ENCODE measurements at regions not wholly inside any gene's neighbourhood (a gene's known extent, or its start where the extent isn't known, plus 50 kb on each side); places are given as distances from the start of the nearest gene placed in this dataset.
A peak's percentile ranks its signal among the peaks of the same experiment; 100 is the strongest.

- no peak for TF ChIP-seq CTCF (conservative IDR thresholded peaks at IDR 0.05; ENCODE audit: low read depth in 2 of 2)
Observed at GRCh38 chr6:27156874-27157458, 90.5 kb upstream of the PRSS16 start (continued).

GRCh38 chr6:27157459-27158315 is 89.8 kb upstream of the PRSS16 start:
- H3K4me1 Mint-ChIP-seq: peaks cover 26% of the 10 kb centered on the region
- Histone ChIP-seq H3K27ac (ENCODE audit: low read depth) (no peak overlapping the region), H3K9me2 (ENCODE audit: insufficient read depth) (no peaks in the 10 kb centered on the region), H3F3A (replicated peaks; ENCODE audit: low read depth) (no peaks in the 10 kb centered on the region; the same call in 1 of the 2 replicates), H3K79me2 (replicated peaks; ENCODE audit: insufficient read depth) (no peaks in the 10 kb centered on the region), H4K20me1 (replicated peaks; ENCODE audit: insufficient read depth) (no peaks in the 10 kb centered on the region), H3K4me2 (peak overlapping the region; percentile 94), H3K4me1 (ENCODE audit: insufficient read depth) (peaks cover 20% of the 10 kb centered on the region), H3K4me3 (peak overlapping the region; percentile 84), H3K27me3 (ENCODE audit: insufficient read depth) (peaks cover 12% of the 10 kb centered on the region), H3K36me3 (ENCODE audit: insufficient read depth) (no peaks in the 10 kb centered on the region), H2AFZ (peak overlapping the region; percentile 91)
- peak overlapping the region; percentile 91 for H3K4me3 Mint-ChIP-seq
- peaks cover 3% of the 10 kb centered on the region; the same call in 1 of the 3 replicates for H3K9me3 Mint-ChIP-seq
- peaks cover 23% of the 10 kb centered on the region for H3K27me3 Mint-ChIP-seq (ENCODE audit: insufficient read depth, low read depth, poor library complexity)
- H3K36me3 Mint-ChIP-seq (ENCODE audit: low read depth): no peaks in the 10 kb centered on the region
- peak; percentile 82 for ATAC-seq
- H3K27ac Mint-ChIP-seq: no peak overlapping the region; the same call in 1 of the 2 replicates
- DNase-seq (ENCODE audit: low spot score): peak; percentile 77
- TF ChIP-seq ETS1 (IDR thresholded peaks at IDR 0.05): no peak
- no peak for TF ChIP-seq NANOG (IDR thresholded peaks at IDR 0.05; ENCODE audit: borderline replicate concordance)
- TF ChIP-seq JUNB (IDR thresholded peaks at IDR 0.05; ENCODE audit: unreplicated experiment): no peak
- no peak for TF ChIP-seq ZNF462 (CRISPR knock-in tag; IDR thresholded peaks at IDR 0.05)
- 0 out of 2 replicates have a peak, but pooled peaks have one; percentile 31 for TF ChIP-seq CREB1 (CRISPR knock-in tag; IDR thresholded peaks at IDR 0.05; ENCODE audit: low read depth)
- TF ChIP-seq REST (IDR thresholded peaks at IDR 0.05; ENCODE audit: unreplicated experiment): no peak
- TF ChIP-seq ZNF331 (CRISPR knock-in tag; IDR thresholded peaks at IDR 0.05; ENCODE audit: low read depth): no peak
